AG09309 (cell line): ENCODE measurements at regions not wholly inside any gene's neighbourhood (a gene's known extent, or its start where the extent isn't known, plus 50 kb on each side); places are given as distances from the start of the nearest gene placed in this dataset.

ENCODE experiments used
- DNase-seq: peaks from one replicate; pipeline ENCODE4 v3.0.0-alpha.2; 2010; ENCODE audit warnings: low read depth
- H3K4me3 ChIP-seq: 2 replicates; pipeline ENCODE4 v1.5.1; 2011; ENCODE audit warnings: mild to moderate bottlenecking, low read depth, low read length, moderate library complexity; ENCODE audit not compliant: control insufficient read depth
- CTCF ChIP-seq: IDR thresholded peaks from 2 replicates; pipeline ENCODE4 v1.5.1; 2011; ENCODE audit warnings: mild to moderate bottlenecking, low read depth, low read length, inconsistent platforms; ENCODE audit not compliant: insufficient read depth, control insufficient read depth; ENCODE audit errors: missing control alignments

DNA sequence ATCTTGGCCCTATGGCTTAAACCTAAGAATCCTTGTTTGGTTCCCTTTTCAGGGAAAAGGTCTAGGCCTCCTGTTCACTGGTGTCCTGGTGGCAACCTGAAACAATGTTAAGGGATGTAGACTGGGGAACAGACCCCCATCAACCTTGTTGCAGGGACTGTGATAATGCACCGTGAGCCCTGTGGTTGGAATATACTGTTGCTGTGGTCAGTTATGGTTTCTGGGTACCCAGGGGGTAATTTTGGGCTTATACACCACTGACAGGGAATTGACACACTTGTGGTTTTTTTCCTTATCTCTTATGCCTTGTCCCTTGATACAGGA, 64.0 kb upstream of the WDR1 start:
- TF ChIP-seq CTCF: no peak
- no peak for DNase-seq
- no peak overlapping the region for H3K4me3 ChIP-seq

DNA sequence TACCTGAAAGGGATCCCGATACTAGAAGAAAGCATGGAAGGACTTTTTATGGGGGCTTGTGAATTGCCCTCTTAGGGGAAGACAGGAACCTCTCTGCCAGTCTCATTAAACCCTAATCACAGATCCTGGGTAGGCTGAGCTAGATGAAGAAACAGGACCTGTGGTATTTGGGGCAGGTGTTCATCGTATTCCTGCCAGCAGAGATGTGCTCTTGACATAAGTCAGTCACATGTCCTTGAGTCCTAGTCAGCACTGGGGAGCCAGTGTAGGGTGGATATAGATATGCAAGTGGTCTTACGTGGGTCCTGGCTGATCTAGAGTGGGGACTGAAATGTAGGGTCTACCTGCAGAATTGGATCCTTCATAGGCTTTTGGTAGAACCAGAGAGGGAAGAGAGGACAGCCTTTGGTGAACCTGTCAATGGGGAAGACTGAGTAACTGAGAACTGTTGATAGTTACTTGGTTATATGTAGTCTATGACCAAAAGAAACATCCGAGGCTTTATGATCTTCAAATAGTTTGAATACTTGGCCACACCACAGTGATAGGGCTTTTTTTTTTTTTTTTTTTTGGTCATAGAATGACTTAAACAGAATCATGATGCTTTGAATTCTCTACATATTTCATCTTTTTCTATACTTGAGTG, 63.5 kb upstream of the WDR1 start:
- no peak for TF ChIP-seq CTCF
- peak; percentile 65 for DNase-seq
- no peak overlapping the region for H3K4me3 ChIP-seq

- TF ChIP-seq CTCF: no peak
- H3K4me3 ChIP-seq: no peak overlapping the region
- DNase-seq: no peak
These were observed 62.2 kb upstream of the WDR1 start for GRCh38 chr4:10178763-10179162.

DNA sequence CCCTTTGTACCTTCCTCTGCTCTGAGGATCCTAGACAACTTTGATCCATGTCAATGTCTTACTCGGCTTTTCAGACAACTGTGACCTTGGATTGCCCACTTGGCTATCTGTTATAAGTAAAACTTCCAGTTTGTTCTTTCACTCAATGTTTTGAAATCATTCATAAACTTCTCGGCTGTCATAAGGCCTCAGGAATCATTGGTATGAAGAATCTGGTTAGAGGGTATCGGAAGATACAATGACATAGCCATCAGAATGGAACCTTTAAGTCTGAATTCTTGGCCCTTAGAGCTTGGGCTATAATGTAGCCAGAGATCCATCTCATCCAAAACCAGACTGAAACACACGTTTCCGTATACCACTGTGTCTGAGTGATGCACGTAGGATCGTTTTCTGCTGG, 59.0 kb upstream of the WDR1 start:
- no peak for DNase-seq
- TF ChIP-seq CTCF: no peak
- no peak overlapping the region for H3K4me3 ChIP-seq

DNA sequence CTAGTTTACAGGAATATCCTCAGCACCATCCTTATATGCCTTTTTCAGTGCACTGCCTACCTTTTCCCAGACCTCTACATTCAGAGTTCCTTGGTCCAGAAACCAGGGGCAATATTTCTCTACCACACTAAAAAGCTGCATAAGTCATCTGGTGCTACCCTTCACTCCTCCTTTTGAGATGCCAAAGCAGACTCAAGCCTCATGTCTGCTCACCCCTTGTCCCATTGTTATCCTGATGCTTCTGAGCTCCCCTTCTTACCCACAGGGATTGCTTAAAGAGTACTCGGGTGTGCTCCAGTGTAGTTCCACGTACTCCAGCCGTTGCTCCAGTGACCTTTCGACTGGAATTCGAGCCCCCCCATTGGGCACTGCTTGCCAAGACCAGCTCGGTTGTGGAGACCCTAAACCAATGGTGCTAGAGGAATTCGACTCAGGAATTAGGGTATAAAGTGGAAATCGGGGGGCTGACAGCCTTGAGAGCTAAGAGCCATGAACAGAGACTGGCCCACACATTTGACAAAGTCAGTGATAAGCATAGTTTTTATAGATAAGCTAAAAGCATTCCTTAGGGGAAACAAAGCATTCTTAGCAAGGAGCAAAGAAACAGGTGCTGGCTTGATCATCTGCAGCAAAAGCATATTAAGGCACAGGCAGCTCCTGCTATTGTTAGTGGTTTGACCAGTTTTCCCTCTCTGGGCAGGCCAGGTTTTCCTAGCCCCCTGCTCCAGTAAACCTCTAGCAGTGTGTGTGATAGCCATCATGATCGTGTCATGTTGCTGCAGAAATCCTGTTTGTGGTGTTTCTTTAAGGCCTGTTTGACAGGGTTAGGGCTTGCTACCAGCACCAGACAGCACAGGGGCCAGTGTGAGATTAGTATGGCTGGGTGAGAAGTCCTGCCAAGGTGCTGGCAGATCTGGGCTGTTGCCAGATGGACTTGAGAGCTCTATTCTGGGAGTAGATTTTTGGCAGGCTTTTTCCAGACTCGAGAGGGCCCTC, 57.5 kb upstream of the WDR1 start:
- no peak for DNase-seq
- no peak overlapping the region for H3K4me3 ChIP-seq
- TF ChIP-seq CTCF: no peak

DNA sequence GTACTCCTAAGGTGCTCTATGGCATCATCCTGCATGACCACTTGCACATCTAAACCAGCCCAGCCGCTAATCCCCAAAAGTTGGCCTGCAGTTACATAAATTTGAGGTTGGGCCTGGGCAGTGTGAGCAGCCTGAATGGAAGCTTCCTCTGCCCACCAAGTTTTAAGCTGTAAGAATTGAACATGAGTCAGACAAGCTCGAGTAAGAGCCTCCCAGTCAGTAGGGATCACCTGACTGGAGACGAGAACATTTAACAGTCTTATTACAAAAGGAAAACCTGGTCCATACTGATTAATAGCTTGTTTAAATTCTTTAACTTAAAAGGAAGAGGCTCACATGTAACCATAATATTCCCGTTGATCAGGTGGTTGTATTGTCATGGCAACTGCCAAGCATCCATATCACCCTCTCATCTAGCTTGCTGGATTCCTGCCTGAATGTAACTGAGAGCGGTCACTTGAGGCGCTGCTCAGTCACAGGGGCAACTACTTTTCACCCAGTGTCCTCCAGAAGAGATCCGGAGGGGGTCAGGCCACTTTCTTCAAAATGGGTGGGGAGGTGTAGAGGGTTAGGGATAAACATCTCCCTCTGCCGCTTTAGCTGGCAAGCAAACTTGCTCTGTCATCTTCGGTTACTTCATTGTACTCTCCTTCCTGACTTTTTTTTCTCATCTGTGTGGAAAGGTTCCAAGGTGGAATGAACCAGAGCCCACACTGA, 56.6 kb upstream of the WDR1 start:
- TF ChIP-seq CTCF: no peak
- peak; percentile 68 for DNase-seq
- no peak overlapping the region for H3K4me3 ChIP-seq
